ENCODE measurements at regions not wholly inside any gene's neighbourhood (a gene's known extent, or its start where the extent isn't known, plus 50 kb on each side); places are given as distances from the start of the nearest gene placed in this dataset.

- no peak for FAIRE-seq
Measured at GRCh38 chr4:184879271-184879670, 53.5 kb upstream of the ACSL1 start.

- no peak for FAIRE-seq
Measured at GRCh38 chr4:184882276-184882675, 56.5 kb upstream of the ACSL1 start.

GRCh38 chr4:184883024-184883423 is 57.3 kb upstream of the ACSL1 start:
- no peak for FAIRE-seq

GRCh38 chr4:184884883-184885282 is 59.1 kb upstream of the ACSL1 start:
- FAIRE-seq, result no peak

- no peak for FAIRE-seq
Measured at GRCh38 chr4:184885602-184886001, 59.8 kb upstream of the ACSL1 start.

GRCh38 chr4:184887333-184887732 is 61.6 kb upstream of the ACSL1 start:
- no peak for FAIRE-seq

GRCh38 chr4:184887947-184888346 is 62.2 kb upstream of the ACSL1 start:
- FAIRE-seq, result no peak

- no peak for FAIRE-seq
Measured at GRCh38 chr4:184889666-184890335, 64.0 kb upstream of the ACSL1 start.

GRCh38 chr4:184890499-184890898 is 64.7 kb upstream of the ACSL1 start:
- no peak for FAIRE-seq

- FAIRE-seq, result no peak
Measured at GRCh38 chr4:184891816-184892397, 66.1 kb upstream of the ACSL1 start.

- no peak for FAIRE-seq
Measured at GRCh38 chr4:184892999-184893398, 67.2 kb upstream of the ACSL1 start.

- no peak for FAIRE-seq
Measured at GRCh38 chr4:184893801-184894571, 68.2 kb upstream of the ACSL1 start.

- no peak for FAIRE-seq
Measured at GRCh38 chr4:184895012-184895695, 69.4 kb upstream of the ACSL1 start.

GRCh38 chr4:184896868-184897715 is 71.3 kb upstream of the ACSL1 start:
- FAIRE-seq, result no peak

GRCh38 chr4:184897895-184898294 is 72.1 kb upstream of the ACSL1 start:
- FAIRE-seq, result no peak

- no peak for FAIRE-seq
Measured at GRCh38 chr4:184898793-184899192, 73.0 kb upstream of the ACSL1 start.

GRCh38 chr4:184899261-184900134 is 73.7 kb upstream of the ACSL1 start:
- no peak for FAIRE-seq

GRCh38 chr4:184900184-184900583 is 74.4 kb upstream of the ACSL1 start:
- FAIRE-seq, result no peak

GRCh38 chr4:184902550-184902949 is 76.8 kb upstream of the ACSL1 start:
- no peak for FAIRE-seq

GRCh38 chr4:184906480-184907097 is 80.8 kb upstream of the ACSL1 start:
- no peak for FAIRE-seq

- no peak for FAIRE-seq
Measured at GRCh38 chr4:184907216-184907615, 81.4 kb upstream of the ACSL1 start.
